Kidney epithelial cell (primary cell): ENCODE measurements at regions not wholly inside any gene's neighbourhood (a gene's known extent, or its start where the extent isn't known, plus 50 kb on each side); places are given as distances from the start of the nearest gene placed in this dataset.

Experiments
- DNase-seq: peaks from one replicate; pipeline ENCODE4 v3.0.0-alpha.2; 2010; ENCODE audit warnings: low read depth
- H3K27me3 ChIP-seq: 2 replicates; pipeline ENCODE4 v1.6.0; 2011; ENCODE audit warnings: low read length; ENCODE audit not compliant: control insufficient read depth, insufficient read depth
- H3K36me3 ChIP-seq: 2 replicates; pipeline ENCODE4 v1.5.1; 2011; ENCODE audit warnings: low read length; ENCODE audit not compliant: control insufficient read depth, insufficient read depth
- H3K4me3 ChIP-seq: 2 replicates; pipeline ENCODE4 v1.5.1; 2011; ENCODE audit warnings: low read depth, mild to moderate bottlenecking, control low read depth, low read length
- CTCF ChIP-seq: IDR thresholded peaks from 2 replicates; pipeline ENCODE4 v1.5.1; 2011; ENCODE audit warnings: mild to moderate bottlenecking, moderate library complexity, low read length, control low read depth, inconsistent platforms; ENCODE audit not compliant: insufficient read depth, poor library complexity, severe bottlenecking

GRCh38 chrX:10984213-10984612 is 126.9 kb upstream of the HCCS start:
- DNase-seq: no peak
- Histone ChIP-seq H3K27me3 (no peaks in the 10 kb centered on the region), H3K4me3 (no peak overlapping the region), H3K36me3 (no peaks in the 10 kb centered on the region)
- TF ChIP-seq CTCF: no peak

- DNase-seq: no peak
- no peak overlapping the region for H3K4me3 ChIP-seq
- no peaks in the 10 kb centered on the region for H3K36me3 ChIP-seq
- H3K27me3 ChIP-seq: no peaks in the 10 kb centered on the region
- no peak for TF ChIP-seq CTCF
Observed at GRCh38 chrX:10986616-10987015, 124.5 kb upstream of the HCCS start.

- Histone ChIP-seq H3K4me3 (no peak overlapping the region), H3K36me3 (no peaks in the 10 kb centered on the region), H3K27me3 (no peaks in the 10 kb centered on the region)
- no peak for TF ChIP-seq CTCF
- DNase-seq: no peak
Observed at GRCh38 chrX:10988653-10989052, 122.5 kb upstream of the HCCS start.

- H3K27me3 ChIP-seq: no peaks in the 10 kb centered on the region
- no peaks in the 10 kb centered on the region for H3K36me3 ChIP-seq
- no peak overlapping the region for H3K4me3 ChIP-seq
- no peak for DNase-seq
- TF ChIP-seq CTCF: no peak
Observed at GRCh38 chrX:10989386-10989785, 121.7 kb upstream of the HCCS start.

- Histone ChIP-seq H3K4me3 (no peak overlapping the region), H3K36me3 (no peaks in the 10 kb centered on the region), H3K27me3 (no peaks in the 10 kb centered on the region)
- TF ChIP-seq CTCF: no peak
- DNase-seq: no peak
Observed at GRCh38 chrX:10990418-10990817, 120.7 kb upstream of the HCCS start.

- no peaks in the 10 kb centered on the region for H3K27me3 ChIP-seq
- H3K4me3 ChIP-seq: no peak overlapping the region
- no peak for DNase-seq
- no peak for TF ChIP-seq CTCF
- H3K36me3 ChIP-seq: no peaks in the 10 kb centered on the region
Observed at GRCh38 chrX:10990976-10991375, 120.2 kb upstream of the HCCS start.
